Activated T-cell treated with anti-CD3 and anti-CD28 coated beads for 24 hours (primary cell): ENCODE measurements at regions not wholly inside any gene's neighbourhood (a gene's known extent, or its start where the extent isn't known, plus 50 kb on each side); places are given as distances from the start of the nearest gene placed in this dataset.
"Not testable (repeated sequence)": the region's sequence is repeated elsewhere in the genome, so short reads cannot be mapped to it uniquely, and the experiment has no call there.

Source experiments
- DNase-seq: peaks from one replicate; pipeline ENCODE4 v3.0.0-alpha.2; 2020; ENCODE audit warnings: low read depth

DNA sequence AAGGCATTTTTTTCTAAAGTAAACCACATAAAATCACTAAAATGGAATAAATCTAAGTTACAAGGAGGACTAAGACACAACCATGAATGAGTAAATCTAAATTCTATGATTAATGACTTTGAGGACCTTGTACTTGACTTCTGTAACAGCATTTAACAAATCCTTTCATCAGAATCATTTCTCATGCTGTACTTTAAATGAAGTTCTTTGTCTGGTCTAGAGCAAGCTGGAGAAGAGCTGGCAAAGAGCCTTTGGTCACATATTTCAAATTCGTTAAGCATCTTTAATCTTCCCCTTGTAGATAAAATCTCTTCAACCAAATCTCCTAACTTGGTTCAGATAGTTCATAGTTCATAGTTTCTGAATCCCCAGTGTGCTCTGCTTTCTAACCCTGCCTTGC is 405.4 kb downstream of the PTPRC start:
- DNase-seq = no peak

DNA sequence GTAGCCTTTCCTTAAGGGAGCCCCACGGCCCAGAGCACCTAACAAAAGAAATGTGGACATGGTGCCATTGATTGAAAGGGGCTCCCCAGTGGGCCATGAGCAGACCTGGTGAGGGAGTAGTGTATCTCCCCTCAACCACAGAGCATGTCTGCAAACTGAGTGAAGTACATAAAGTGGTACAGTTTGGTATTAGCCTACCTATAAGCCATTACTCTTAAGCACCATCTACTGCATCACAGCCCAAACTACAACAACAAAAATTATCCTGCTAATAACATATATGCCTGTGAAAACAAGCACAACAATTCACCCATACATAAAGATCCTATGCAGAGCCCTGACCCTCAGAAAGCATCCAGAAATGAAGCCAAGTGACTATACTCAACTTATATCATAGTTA is 407.8 kb downstream of the PTPRC start:
- no peak for DNase-seq

DNA sequence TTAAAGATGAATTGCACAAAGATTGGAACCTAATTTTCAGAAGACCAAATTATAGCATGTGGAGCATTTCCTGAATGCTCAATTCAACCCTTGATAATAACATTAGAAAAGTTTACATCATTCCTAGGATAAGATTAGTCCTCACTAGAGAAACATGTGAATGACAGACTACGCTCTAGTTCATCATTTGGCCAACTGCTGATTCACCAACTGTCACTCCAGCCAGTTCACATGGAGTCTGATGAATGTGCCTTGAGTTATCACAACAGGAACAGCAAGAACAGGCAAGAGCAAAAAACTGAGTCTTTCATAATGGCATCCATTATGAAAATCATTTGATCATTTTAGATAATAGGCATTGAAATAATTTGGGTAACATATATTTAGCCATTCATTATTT is 415.9 kb downstream of the PTPRC start:
- DNase-seq = no peak

DNA sequence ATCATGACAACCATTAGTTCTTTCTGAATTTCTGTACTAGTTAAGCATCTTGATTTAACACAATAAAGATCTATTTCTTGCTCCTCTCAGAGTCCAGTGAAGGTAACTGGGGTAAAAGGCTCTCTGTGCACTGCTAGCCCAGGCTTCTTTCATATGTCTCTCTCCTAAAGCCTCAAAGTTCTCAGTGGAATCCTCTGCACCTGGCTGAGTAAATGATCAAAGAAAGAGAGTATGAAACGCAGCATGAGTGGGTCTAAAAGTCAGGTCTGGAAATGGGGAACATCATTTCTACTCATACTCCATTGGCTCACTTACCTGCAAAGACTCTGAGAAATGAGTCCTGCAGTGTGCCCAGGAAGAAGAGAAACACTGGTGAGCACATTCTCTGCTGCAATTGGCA is 418.5 kb downstream of the PTPRC start:
- DNase-seq = no peak

DNA sequence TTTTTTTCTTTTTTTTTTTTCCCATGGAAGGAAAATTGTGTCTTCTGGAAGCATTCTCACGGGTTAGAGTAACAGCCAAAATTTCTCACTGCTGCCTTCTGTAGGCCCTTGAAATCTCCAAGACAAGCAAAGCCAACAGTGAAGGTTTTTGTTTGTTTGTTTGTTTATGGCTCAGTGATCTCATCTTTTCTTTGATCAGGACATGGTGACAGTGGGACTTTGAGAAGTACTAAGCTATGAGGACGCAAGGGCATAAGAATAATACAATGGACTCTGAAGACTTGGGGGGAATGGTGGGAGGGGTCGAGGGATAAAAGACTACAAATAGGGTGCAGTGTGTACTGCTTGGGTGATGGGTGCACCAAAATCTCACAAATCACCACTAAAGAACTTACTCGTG is 419.4 kb downstream of the PTPRC start:
- no peak for DNase-seq

DNA sequence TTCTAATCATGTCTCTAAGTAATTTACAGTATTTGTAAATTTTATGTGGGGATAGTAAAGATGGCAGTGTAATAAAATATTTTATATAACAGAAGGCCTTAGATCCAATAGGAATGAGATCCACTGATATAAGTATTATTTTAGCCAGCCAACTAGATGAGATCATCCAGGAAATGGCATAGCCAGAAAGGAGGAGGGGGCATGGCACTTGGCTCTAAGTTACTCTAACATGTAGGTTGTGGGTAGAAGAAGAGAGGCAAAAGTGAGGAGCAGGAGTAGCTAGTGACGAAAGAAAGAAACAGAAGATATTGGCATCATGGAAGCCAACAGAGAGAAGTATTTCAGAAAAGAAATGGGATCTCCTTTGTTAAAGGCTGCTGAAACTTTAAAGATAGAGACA is 426.1 kb downstream of the PTPRC start:
- DNase-seq = no peak

DNA sequence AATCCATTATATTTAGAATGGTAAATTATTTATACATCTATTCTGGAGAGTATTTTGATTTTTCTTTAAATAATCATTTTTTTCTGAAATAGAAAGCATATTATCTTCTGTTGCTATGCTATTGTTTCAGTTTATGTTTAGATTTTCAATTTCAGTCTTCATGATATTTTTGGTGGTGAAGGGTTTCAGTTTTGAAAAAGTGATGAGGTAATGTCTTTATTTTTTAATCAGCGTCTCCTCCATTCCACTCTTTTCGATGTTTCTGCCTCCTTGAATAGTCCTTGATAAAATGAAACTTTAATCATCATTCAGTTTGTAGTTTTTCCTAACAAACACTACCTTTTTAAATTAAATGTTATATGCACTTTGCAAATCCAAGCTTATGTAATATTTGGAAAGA is 428.6 kb downstream of the PTPRC start:
- no peak for DNase-seq

DNA sequence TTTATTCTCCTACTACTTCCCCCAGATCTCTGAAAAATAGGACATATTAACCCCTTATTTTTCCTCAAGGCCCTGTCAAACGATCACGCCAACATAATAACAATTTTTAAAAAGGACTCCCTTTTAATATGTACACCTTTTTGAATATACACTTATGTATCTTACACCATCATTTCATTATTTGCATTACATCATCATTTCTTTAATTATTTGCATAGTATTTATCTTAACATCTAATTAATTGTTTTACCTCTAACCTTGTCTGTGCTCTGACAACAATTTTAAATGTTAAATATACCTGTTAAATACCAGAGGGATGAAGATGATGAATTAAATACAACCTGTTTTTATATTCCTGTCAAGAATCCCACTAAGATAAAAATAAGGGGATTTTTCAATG is 432.2 kb downstream of the PTPRC start:
- no peak for DNase-seq

DNA sequence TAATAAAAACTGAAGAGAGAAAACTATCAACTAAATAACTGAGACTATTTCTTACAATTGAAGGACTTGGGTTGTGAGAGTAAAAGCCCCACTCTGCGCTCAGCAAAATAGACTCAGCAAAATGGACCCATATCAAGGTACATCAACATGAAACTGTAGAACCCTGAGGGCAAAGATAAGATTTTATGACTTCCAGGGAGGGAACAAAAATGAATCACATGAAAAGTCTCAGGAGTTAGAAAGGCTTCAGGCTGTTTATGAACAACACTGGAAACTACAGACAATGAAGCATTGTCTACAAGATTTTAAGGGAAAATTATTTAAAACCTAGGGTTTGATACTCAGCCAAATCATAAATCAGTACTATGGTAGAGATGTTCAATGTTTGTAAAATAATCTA is 434.3 kb downstream of the PTPRC start:
- DNase-seq = no peak

DNA sequence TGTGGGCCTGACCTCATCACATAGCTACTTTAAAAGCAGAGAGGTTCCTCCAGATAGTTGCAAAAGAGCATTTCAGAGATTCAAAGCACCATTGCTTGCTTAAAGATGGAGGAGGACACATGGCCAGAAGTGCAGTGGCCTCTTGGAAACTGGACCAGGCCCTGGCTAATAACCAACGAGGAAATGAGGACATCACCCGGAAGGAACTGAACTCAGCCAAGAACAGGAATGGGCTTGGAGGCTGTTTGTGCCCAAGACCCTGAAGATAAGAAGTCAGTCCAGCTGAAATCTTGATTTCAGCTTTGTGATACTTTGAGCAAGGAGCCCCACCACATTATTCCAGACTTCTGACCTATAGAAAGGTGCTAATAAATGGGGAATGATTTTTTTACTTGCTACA is 437.0 kb downstream of the PTPRC start:
- DNase-seq = no peak

DNA sequence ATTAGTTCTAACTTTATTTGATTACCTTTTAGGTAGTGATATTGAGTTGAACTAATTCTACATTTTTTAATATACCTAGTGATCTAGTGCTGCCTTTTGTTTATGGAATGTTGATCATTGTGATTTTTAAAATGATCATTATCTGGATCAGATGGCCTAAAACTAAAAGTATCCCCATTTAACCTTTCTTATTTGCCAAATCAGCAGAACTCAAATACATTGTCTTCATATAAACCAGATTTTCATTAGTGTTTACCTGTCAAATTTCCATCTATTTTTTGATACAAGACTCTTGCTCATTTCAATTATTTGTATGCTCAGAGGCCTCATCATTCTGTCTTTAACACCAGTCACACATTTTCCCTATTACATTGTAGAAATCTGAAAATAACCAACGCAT is 441.2 kb downstream of the PTPRC start:
- DNase-seq = no peak

DNA sequence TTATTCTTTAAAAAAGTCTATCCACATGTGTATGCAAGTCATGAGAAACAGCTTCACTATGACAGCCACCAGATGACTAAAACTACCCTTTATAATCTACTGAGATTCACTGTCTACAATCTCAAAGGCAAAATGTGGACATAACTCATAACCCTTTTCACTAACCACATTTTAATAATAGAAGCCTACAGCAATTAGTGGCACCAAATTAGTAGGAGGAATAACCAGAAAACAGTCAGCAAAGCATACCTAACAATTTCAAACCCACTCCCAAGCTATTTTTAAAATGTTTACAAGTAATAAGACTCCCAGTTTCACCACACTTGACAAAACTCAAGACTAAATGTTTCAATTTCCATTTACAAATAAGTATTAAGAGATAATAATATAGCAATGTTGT is 442.9 kb downstream of the PTPRC start:
- DNase-seq = no peak

DNA sequence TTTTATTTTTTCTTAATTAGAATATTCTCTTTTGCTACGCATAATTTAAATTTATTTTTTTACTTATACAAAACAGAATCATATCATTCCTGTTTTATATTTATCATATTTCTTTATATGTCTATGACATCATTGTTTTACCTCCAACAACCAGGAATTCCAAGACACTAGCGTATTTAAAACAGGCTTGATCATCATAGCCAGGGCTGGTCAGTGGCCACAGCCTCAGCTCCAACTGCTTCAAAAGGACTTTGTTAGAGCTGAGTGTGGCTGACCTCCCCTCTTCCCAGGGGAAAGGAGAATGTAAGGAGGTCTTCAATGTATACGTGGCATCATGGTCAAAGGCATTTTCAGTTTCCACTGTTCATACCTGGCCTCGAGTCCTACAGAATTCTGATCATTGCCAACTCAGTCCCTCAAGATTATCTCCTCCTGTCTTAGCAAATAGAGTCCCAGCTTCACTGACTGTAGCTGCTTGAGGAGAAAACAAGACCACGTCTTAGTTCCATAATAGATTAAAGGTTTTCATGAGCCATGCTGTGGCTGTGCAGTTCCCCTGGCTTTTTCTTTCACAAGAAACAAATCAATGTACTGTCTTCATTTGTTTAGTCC is 444.0 kb downstream of the PTPRC start:
- DNase-seq = no peak

DNA sequence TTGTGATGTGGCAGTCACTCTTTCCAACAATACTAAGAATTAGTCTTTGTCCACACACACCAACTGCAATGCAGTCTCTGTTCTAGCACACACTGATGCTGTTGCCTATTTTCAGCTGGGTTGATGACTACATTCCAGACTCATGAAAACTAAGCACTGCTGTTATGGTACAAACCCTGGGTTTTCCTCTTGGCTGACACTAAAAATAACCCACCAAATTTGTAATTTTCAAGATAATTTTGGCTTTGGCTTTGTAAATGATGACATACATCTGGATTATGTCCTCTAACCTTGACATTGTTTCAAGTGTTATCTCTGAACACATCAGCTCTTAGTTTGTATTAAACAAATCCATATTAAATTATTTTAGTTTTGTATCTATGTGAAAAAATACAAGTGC is 444.8 kb downstream of the PTPRC start:
- no peak for DNase-seq

DNA sequence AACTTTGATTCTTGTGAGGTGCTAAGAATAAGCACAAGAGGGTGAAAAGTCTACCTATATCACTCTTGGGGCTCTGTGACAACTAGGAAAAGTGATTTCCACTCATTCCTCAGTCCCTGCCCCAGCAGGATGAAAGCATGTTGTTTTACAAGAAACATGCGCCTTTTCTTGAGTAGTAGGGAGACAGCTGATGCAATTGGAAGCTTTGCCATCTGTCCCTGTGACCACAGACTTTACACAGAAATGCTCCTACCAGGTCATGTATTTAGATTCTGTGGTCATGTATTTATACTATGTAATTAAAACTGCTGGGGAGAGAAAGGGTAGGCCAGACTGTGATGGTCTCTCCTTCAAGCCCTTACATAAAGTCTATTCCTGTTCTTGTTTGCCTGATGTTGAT is 445.5 kb downstream of the PTPRC start:
- DNase-seq = no peak

DNA sequence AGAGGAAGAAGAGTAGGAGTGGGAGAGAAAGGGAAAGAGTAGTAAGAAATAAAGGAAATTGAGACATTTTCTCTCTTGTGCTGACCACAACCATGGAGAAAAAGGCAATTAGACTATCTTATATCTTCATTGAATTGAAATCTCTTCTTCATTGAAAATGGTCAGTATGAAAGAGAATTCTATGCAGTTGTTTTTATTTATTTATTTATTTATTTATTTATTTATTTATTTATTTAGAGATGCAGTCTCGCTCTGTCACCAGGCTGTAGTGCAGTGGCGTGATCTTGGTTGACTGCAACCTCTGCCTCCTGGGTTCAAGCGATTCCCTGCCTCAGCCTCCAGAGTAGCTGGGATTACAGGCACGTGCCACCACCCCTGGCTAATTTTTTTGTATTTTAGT is 447.1 kb downstream of the PTPRC start:
- no peak for DNase-seq

DNA sequence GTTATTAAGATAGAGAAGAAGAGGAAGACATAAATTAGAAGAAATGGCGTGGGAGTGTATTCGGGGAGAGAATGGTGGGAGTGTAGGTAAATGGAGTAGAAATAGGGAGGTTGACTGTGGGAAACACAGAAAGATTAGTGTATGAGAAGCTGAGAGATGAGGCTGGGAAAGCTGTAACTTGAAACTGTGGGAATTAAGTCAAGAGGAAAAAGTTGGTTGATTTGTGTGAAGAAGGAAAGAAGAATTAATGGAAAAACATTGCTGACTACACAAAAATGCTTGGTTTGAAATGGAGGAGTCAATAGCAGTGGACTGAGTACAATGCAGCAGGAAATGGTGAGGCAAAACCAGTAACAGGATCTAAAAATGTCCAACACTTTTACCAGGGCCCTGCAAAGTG is 448.3 kb downstream of the PTPRC start:
- no peak for DNase-seq

DNA sequence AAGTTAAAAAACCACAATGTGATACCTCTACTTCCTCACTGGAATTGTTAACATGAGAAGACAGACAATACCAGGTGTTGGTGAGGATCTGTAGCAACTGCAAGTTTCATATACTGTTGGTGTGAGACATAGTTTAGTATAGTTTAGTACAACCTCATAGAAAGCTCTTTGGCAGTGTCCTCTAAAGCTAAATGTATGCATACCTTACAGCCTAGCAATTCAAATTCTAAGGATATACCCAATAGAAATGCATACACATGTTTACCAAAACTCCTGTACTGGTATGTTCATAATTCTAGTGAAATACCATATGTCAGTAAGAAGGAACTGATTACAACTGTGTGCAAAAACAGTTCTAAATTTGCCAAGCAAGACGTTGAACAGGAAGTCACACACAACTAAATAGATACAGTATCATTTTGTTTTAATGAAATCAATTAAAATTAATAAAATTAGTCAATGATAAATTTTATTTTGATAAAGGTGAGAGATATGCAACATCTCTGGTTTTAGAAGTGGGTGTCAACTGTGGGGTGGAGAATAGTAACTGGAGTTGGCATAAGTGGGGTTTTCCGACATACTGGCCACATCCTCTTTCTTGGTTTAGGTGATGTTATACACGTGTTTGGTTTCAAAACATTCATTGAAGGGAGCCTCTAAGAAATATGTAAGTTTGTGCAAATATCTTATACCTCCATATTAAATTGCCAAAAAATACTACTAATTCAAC is 450.7 kb downstream of the PTPRC start:
- DNase-seq = peak; percentile 15

DNA sequence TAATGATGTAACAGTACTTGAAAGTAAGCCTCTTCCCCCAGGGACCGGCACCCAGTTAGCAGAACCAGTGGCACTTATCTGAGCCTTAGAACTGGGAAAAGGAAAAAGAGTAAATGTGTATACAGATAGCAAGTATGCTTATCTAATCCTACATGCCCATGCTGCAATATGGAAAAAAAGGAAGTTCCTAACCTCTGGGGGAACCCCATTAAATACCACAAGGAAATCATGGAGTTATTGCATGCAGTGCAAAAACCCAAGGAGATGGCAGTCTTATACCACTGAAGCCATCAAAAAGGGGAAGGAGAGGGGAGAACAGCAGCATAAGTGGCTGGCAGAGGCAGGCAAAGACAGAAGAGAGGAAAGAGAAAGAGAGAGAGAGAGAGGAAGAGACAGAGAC is 456.8 kb downstream of the PTPRC start:
- not testable (repeated sequence) for DNase-seq

DNA sequence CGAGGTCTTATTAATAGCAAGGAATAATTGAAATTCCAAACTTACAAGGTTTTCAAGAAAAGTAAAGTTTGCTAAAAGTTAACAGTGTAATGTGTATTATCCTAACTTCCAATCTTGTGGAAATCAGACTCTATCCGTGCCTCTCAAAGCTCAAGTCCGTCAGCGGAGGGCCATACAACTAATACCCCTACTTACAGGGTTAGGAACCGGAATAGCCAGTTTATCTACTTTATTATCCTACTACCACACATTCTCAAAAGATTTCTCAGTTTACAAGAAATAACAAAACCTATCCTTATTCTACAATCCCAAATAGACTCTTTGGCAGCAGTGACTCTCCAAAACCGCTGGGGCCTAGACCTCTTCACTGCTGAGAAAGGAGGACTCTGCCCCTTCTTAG is 457.8 kb downstream of the PTPRC start:
- no peak for DNase-seq

DNA sequence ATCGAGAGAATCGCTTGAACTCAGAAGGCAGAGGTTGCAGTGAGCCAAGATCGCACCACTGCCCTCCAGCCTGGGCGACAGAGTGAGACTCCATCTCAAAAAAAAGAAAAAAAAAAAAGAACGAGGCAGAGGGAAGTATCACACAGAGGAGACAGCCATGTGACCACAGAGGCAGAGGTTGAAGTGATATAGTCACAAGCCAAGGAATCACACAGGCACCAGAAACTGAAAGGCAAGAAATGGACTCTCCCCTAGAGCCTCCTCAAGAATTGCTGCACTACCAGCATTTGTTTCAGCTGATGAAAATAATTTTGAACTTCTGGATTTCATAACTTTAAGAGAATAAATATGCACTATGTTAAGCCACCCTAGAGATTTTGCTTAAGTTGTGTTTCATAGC is 459.6 kb downstream of the PTPRC start:
- DNase-seq = no peak

DNA sequence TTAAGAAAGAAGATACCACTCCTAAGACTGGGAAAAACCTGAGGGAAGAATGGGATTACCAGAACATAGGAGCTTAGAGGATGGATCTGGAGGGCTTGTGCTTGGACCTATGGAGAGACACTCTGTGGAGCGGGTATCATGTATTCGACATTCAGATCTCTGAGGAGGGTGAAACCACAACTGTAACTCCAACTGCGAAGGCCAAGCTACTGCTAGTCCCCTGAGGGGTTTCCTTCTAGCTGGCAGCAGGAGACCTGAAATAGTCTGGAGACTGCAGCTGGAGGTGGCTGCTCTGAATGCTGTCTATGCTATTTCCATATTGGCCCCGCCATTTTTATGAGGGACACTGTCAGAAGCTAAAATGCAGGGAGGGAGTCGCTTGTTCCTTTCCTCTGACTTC is 462.3 kb downstream of the PTPRC start:
- no peak for DNase-seq

DNA sequence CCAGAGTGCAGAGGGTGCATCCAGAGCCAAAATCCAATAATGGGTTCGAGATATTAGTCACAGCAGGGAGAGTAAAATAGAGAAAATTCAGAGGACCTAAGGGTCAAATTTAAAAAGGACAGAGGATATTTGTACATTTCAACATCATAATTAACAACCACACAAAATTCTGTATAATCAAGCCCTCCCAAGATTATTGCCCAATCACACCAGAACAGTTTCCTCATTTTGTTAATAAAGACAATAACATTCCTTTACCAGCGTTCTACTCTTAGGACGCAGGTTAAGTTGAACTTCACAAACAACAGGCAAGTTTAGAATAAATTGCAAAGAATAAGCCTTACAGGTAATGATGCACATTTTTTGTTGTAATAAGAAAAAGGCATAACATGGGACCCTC is 462.8 kb downstream of the PTPRC start:
- no peak for DNase-seq

DNA sequence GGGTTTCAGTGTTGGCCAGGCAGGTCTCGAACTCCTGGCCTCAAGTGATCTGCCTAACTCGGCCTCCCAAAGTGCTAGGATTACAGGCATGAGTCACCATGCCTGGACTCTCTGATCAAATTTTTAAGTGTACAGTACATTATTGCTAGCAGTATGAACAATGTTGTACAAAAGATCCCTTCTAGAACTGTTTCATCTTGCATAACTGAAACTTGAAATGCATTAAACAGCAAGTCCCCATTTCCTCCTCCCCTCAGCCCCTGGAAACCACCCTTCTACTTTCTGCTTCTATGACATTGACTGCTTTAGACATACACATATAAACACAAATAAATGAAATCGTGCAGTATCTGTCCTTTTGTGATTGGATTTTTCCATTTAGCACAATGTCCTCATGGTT is 463.4 kb downstream of the PTPRC start:
- DNase-seq = no peak
